ENCODE measurements at regions not wholly inside any gene's neighbourhood (a gene's known extent, or its start where the extent isn't known, plus 50 kb on each side); places are given as distances from the start of the nearest gene placed in this dataset.

DNA sequence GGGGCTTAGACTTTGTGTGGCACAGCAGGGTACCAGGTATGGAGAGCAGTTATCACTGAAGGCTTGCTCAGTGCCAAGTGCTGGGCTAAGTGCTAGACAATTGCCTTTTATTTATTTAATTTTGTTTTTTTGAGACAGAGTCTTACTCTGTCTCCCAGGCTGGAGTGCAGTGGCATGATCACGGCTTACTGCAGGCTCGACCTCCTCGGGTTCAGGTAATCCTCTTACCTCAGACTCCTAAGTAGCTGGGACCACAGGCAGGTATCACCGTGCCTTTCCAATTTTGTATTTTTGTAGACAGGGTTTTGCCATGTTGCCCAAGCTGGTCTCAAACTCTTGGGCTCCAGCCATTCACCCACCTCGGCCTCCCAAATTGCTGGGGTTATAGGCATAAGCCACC lies 256.9 kb downstream of the ZNF536 start:
- Mint-ChIP-seq H3K27ac (no peak overlapping the region), H3K9me3 (peaks cover 9% of the 10 kb centered on the region), H3K4me1 (peaks cover 6% of the 10 kb centered on the region), H3K4me3 (no peak overlapping the region), H3K27me3 (ENCODE audit: low read depth) (no peaks in the 10 kb centered on the region), H3K36me3 (0 out of 2 replicates have a peak, but pooled peaks cover 2% of the 10 kb centered on the region)
- TF ChIP-seq ZBTB21 (CRISPR knock-in tag; IDR thresholded peaks at IDR 0.05; ENCODE audit: borderline replicate concordance) (no peak), ZNF263 (CRISPR knock-in tag; IDR thresholded peaks at IDR 0.05; ENCODE audit: low read depth) (no peak), ESRRA (CRISPR knock-in tag; IDR thresholded peaks at IDR 0.05; ENCODE audit: borderline replicate concordance) (no peak), JUN (CRISPR knock-in tag; IDR thresholded peaks at IDR 0.05) (no peak), GABPB1 (CRISPR knock-in tag; IDR thresholded peaks at IDR 0.05) (no peak), ATF3 (CRISPR knock-in tag; conservative IDR thresholded peaks at IDR 0.05) (no peak), OVOL2 (CRISPR knock-in tag; IDR thresholded peaks at IDR 0.05; ENCODE audit: borderline replicate concordance) (no peak), SP1 (CRISPR knock-in tag; conservative IDR thresholded peaks at IDR 0.05) (no peak), E2F4 (CRISPR knock-in tag; IDR thresholded peaks at IDR 0.05; ENCODE audit: borderline replicate concordance, low read depth) (no peak), ZNF396 (CRISPR knock-in tag; IDR thresholded peaks at IDR 0.05; ENCODE audit: borderline replicate concordance) (no peak), ARID4B (CRISPR knock-in tag; IDR thresholded peaks at IDR 0.05; ENCODE audit: borderline replicate concordance) (no peak), MAX (CRISPR knock-in tag; IDR thresholded peaks at IDR 0.05) (no peak)
- TF ChIP-seq, protein P1, sequence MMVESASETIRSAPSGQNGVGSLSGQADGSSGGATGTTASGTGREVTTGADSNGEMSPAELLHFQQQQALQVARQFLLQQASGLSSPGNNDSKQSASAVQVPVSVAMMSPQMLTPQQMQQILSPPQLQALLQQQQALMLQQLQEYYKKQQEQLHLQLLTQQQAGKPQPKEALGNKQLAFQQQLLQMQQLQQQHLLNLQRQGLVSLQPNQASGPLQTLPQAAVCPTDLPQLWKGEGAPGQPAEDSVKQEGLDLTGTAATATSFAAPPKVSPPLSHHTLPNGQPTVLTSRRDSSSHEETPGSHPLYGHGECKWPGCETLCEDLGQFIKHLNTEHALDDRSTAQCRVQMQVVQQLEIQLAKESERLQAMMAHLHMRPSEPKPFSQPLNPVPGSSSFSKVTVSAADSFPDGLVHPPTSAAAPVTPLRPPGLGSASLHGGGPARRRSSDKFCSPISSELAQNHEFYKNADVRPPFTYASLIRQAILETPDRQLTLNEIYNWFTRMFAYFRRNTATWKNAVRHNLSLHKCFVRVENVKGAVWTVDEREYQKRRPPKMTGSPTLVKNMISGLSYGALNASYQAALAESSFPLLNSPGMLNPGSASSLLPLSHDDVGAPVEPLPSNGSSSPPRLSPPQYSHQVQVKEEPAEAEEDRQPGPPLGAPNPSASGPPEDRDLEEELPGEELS (CRISPR knock-in tag; IDR thresholded peaks at IDR 0.05): no peak
- ChIA-PET CTCF (interaction anchor here (2.0 kb wide), 1 partner anchor 130 kb away, joined by 5 read pairs; no protein-coding TSS in a partner anchor), POLR2A (no interaction called here)
- DNase-seq (ENCODE audit: low spot score): no peak
- no peak for ATAC-seq

DNA sequence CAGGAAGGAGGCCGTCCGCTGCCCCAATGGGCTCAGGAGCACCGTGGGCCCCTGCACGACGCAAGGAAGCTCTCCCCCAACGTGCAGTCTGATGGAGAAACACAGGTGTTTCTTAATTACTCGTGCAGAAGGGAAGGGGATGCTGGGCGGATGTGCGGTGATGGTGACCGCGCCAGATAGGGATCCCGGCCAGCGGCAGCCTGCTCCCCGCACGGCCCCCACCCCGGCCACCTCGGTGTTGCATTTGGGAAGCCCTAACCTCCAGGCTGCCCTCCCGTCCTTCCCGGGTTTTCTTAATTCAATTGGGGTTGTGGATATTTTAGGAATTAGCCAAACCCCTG lies 254.4 kb downstream of the ZNF536 start:
- ATAC-seq (no peak), DNase-seq (ENCODE audit: low spot score) (no peak)
- TF ChIP-seq CREB1 (CRISPR knock-in tag; IDR thresholded peaks at IDR 0.05) (no peak), ATF6 (CRISPR knock-in tag; IDR thresholded peaks at IDR 0.05) (no peak), ATF3 (CRISPR knock-in tag; conservative IDR thresholded peaks at IDR 0.05) (no peak), SMAD3 (CRISPR knock-in tag; IDR thresholded peaks at IDR 0.05; ENCODE audit: borderline replicate concordance) (no peak), ZSCAN18 (CRISPR knock-in tag; IDR thresholded peaks at IDR 0.05) (no peak), NR1H2 (CRISPR knock-in tag; IDR thresholded peaks at IDR 0.05) (no peak), NFYB (CRISPR knock-in tag; conservative IDR thresholded peaks at IDR 0.05; ENCODE audit: low read depth) (no peak), ZNF138 (CRISPR knock-in tag; conservative IDR thresholded peaks at IDR 0.05) (no peak), ZBTB21 (CRISPR knock-in tag; IDR thresholded peaks at IDR 0.05; ENCODE audit: borderline replicate concordance) (no peak)
- Mint-ChIP-seq H3K27me3 (ENCODE audit: low read depth) (0 out of 2 replicates have a peak, but pooled peaks cover 4% of the 10 kb centered on the region), H3K4me3 (no peak overlapping the region), H3K4me1 (peaks cover 11% of the 10 kb centered on the region), H3K27ac (no peak overlapping the region), H3K9me3 (peaks cover 22% of the 10 kb centered on the region), H3K36me3 (peaks cover 11% of the 10 kb centered on the region)
- ChIA-PET CTCF (interaction anchor here (1.0 kb wide), 1 partner anchor 10 kb away, joined by 3 read pairs; no protein-coding TSS in a partner anchor), POLR2A (no interaction called here)
